NCI-H446 (cell line): ENCODE measurements at regions not wholly inside any gene's neighbourhood (a gene's known extent, or its start where the extent isn't known, plus 50 kb on each side); places are given as distances from the start of the nearest gene placed in this dataset.
"Not testable (repeated sequence)": the region's sequence is repeated elsewhere in the genome, so short reads cannot be mapped to it uniquely, and the experiment has no call there.

Source experiments
- DNase-seq, 2 experiments: peaks; one replicate each; lab custom pipeline; 2025; lab: John Stamatoyannopoulos, UW

DNA sequence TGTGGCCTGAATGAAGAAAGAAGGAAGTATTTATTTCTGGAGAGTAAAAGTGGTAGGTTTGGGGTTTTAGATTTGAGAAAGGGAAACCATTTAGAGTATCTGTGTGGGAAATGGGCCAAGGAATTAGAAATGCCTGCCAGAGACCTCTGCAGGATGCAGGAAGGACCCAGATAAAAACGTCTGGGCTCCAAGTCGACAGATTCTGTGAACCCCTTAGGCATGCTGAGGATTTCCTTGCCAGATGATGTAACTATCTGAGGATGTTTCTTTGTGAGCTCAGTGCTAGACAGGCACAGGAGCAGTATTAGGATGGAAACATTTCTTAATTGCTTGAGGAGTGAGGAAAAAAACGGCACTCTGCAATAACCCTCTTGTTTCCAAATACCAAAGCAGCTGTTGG is 251.8 kb upstream of the DMRT1 start:
- DNase-seq, result no peak

DNA sequence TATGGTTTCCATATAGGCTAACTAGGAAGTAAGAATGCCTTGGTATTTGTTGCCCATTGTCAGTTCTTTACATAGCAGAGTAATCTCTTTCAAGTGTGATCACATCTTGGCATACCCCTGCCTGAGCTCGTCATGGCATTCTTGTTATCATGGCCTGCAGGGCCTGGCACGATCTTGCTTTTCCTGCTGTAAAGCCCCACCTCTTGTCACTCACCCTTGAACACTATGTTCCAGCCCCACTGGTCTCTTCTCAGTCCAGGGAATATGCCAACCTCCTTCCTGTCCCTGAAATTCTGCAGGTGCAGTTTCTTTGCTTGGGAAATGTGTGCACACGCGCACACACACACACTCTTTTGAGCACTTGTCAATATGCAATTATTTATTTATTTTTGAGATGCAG is 250.2 kb upstream of the DMRT1 start:
- DNase-seq, result no peak

DNA sequence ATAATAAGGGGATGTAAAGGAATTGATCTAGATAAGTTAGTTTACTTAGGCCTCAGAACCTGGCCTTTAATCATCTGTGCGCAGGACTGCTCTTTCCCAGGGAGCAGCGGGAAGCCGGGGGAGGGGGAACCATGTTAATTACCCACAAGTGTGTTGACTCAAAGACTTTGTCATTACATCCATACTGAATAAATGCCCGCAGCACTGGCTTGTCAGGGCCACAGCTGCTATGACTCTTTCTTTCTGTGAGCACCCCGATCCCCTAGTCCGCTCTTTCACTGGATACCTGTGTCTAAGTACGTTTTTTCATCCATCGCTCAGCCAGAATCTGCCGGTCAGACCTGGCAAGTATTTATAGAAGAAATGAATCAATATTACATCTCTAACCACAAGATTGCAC is 249.3 kb upstream of the DMRT1 start:
- DNase-seq, result no peak

DNA sequence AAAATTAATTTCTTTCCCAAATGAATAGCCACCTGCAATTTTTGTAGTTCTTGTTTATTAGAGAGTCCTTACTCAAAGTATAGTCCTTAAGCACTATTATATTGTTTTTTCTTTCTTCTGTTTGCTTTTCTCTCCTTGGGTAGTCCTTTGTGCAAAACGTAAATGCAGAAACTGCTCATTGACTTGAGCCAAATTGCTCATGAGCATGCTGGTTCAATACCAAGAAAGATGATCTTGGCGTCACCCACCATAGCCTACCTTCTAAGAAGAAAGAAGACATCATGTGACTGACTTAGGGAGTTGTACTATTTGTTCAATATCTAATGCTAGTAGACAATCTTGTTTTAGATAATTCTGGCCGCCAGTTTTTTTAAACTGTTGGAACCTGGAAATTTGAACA is 248.8 kb upstream of the DMRT1 start:
- no peak for DNase-seq

DNA sequence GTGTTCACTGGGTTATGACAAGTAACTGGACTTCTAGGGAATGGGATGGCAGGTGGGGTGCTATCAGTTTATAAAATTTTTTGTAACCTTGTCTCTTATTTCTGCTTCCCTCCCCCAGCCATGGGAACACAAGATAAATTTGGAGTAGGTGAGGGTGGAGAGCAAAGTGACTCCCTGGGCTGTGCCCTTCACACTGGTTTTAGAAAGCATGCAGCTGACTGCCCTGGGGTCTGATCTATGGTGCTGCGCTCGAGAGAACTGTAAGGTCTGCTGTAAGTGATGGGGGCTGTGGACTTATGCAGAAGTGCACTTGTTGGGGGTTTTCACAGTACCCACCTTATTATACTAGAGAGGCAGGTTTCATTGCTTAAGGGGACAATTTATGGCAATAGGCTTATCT is 247.7 kb upstream of the DMRT1 start:
- DNase-seq, result no peak

DNA sequence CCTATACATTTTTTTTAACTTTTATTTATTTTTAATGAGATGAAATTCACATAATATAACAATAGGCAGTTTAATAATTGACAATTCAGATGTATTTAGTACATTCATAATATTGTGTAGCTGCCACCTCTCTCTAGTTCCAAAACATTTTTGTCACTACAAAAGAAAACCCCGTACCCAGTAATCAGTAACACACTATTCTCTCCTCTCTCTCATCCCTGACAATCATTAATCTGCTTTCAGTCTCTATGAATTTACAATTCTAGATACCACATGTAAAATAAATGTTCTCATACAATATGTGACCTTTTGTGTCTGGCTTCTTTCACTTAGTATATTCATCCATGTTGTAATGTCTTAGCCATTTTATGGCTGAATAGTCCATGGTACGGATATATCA is 244.8 kb upstream of the DMRT1 start:
- DNase-seq, result no peak

DNA sequence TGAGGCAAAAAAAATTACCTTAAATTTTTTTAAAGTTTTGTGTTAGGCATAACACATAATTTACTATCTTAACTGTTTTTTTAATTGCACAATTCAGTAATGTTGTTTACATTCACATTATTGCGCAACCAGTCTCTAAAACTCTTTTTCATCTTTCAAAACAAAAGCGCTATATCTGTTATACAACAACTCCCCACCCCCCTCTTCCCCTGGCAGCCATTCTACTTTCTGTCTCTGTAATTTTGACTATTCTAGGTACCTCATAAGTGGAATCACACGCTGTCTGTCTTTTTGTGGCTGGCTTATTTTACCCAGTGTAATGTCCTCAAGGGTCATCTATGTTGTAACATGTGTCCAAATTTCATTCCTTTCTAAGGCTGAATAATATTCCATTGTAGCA is 241.5 kb upstream of the DMRT1 start:
- DNase-seq, result no peak

DNA sequence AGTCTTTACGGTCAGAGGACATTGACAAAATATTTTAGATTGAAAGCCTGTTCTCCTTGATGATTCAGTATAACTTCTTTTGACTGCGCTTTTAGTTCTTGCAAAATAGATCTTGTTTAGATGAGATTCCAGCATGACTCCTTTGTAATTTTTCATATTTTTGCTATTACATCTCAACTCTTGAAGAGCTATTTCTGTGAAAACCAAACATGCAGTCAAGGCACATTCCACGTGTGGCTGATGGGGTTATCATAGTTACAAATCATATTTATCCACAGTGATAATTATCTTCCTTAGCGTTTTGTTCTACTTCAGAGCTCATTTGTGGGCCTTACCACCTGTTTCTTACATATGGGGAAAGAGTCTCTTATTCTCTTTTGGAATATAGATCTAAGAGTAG is 238.8 kb upstream of the DMRT1 start:
- DNase-seq, result no peak

DNA sequence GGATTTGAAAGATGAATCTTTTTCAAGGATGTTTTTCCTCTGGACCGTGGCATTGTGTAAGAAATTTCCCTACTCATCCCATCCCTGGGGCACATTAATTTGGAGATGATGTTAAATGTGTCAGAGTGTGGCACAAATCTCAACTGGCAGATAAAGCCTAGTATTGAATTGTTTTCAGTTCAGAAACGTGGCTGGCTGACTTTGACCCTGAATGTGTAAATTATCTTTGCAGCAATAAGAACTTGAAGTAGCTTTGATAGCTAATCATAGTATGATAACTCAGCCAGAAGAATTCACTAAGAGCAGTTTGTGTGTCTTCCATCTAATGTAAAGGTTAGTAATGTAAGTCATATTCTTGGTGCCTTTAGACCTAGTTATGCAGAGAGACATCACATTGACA is 238.4 kb upstream of the DMRT1 start:
- no peak for DNase-seq

DNA sequence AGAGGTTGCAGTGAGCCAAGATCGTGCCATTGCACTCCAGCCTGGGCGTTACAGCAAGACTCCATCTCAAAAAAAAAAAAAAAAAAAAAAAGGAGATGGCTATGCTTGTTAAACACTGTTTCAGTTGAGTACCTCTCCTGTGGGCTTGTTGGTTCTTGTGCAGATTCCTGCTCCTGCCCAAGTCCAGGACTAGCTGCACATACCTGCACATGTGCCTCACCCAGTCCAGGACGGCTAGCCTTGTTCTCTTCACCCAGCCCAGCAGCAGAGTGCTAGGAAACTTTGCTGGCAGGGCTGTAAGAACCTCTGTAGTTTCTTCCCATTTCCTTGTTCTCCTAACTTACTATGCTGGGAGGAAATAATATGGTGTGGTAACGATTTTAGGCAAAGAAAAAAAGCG is 234.1 kb upstream of the DMRT1 start:
- DNase-seq, result no peak

DNA sequence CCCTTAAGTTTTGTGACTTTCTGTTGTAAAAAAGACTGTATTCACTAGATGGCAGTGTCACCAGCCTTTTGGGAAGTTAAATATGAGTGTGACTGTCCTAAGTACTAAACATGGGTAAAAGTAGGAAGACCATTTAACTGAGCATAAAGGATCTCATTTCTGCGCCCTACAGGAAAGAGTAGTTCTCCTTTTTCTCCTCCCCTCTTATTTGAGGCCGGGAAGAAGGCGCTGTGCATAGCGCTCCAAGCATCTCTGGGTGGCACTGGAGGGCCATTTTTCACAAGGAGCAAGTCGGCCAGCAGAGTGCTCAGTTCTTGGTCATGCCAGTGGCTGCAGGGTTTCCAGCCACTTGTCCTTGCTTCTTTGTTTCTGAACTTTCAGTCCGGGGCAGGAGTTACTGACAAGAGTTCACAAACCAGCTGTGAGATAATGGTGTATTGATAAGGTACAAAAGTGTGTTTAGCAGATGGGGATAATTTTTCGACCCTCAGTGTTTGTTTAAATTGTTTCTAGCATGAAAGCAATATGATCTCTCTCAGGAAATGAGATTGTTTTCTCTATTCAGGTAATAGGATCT is 227.6 kb upstream of the DMRT1 start:
- peak; percentile 21 to 56 for DNase-seq

DNA sequence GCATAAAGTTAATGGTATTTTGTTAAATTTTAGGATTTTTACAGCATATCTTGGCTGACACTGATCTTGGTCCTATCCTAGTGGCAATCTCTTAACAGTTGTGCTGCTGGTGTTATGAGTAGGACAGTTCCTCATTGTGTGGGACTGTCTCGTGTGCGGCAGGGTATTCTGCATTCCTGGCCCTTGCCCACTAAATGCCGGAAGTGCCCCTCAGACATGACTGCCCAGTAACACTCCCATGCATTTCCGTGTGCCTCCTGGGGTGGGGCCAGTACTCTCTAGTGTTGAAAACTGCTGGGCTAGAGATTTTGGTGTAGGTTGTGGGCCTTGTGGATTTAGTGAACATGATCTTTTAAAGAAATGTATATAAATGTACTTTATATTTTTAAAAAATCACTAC is 227.1 kb upstream of the DMRT1 start:
- DNase-seq, result no peak

DNA sequence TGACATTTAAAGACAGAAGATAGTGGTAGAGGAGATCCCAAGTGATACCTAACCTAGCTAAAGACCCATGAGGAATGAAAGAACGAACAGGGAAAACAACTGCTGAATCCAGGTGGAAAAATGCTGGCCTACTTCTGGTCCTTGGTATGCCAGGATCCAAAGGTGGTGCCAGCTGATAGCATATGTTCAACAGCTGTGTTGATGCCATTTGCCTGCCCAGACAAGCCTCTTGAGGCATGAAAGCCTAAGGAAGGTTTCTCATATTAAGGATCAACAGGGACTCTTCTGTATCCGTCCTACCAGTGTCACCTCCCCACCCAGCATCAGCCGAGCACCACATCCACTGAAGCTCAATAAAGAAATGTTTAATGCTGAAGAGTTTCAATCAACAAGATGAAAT is 225.7 kb upstream of the DMRT1 start:
- DNase-seq, result no peak

DNA sequence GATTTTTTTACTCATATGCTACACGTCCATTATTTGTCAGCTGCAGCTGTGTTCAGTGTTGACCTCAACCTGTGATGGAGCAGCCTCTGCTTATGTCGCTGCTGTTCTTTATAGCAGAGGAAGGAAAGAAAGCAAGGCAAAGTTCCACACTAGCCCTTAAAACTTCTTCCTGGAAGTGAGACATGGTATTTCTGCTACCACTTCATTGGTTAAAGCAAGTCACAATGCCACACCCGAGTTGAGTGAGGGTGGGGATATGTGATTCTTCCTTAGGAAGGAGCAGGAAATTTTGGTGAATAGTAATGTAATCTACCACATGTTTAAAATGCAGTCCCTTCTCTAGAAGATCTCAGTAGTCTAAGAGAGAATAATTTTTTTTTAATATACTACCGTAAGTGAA is 224.8 kb upstream of the DMRT1 start:
- no peak for DNase-seq

DNA sequence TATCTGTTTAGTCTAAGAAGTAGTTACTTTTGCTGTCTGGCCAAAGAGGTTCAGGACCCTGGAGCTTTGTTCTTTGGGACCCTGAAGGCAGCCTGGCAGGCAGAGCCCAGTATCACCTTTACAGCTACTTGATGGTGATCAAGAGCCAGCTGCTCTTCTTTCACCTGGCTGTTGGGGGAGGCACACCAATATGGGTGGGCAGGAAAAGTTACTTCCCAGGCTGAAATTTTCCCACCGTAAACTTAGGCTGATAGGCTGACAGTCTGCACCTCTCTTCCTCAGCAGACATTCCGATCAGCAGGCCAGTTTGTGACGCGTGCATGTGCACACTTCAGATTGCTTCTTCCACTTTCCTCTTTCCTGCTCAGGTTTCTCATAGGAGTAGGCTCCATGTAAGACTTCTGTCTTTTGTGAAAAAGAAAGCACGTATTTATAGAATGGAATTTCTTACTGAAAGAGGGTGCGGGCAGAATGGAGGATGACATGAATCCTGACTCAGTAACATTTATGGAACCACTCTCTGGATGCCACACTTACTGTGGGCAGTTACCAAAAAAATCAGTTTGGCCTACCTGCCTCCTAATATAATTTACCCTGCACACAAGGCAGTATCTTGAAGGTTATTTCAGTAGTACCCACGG is 223.9 kb upstream of the DMRT1 start:
- no peak for DNase-seq

DNA sequence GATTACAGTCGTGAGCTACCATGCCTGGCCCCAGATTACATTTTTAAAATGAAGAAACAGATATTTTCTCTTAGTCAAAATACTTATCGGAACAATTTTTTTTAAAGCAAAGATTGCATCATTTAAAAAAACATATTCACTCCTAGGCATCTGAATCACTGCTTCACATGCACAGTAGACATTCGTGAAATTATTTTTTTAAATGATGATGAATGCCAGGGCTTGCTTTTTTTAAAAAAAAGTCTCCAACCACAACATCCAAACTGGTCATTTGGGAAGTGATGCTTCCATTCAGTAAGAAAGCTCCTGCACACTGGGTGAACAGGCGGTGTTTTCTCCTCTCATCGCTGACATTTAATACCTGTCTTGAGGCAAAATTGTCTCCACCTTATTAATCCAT is 223.0 kb upstream of the DMRT1 start:
- DNase-seq, result no peak

DNA sequence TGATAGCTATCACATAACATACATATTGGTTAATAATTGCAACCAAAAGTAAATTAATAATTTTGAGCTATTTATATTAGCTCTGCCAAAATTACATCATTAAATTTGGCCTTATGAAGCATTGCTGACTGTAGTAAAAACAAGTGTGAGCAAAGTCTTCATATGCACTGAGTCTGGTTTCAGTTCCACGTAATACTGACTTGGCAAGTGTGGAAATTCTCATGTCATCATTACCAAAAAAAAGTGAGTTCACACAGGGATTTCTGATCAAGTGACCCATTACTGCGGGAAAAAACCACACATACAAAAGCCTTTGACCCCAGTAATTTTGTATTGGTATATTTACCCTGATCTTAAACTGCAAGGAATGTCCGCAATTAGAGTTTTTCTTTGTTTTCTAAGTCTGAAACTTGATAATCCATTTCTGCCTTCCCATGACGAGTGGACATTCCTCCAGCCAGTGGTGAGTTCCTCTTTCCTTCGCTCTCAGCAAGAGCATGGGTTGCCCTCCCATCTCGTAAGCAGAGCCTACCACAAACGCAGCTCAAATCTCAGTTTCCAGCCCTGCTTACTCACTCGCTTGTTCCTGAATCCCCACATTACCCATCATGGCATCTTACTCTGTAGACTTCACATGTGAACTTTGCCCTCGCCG is 220.2 kb upstream of the DMRT1 start:
- DNase-seq, result no peak

DNA sequence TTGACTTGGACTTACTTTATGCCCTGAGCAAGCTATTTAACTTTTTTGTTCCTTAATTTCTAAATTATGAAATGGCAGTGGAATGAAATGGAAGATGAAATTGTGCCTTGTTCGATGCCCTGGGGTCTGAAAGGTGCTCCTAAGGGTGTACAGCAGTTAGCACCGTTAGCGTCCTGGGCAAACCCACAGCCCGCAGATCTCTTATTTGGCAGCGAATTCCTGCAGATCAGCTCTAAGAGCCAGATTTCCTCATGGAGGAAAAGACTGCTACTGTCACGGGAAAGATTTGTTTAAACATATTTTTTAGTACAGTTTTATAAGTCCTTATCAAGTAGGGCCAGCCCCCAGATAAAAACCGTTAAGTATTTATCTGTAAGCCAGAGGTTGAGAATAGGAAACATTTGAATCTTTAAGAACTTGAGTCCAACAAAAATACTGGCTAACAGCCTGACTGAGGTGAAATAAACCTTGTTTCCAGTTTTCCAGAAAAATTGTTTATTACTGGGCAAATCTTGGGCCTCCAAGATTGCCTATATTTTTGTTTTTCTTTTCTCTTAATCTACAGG is 216.5 kb upstream of the DMRT1 start:
- no peak for DNase-seq

DNA sequence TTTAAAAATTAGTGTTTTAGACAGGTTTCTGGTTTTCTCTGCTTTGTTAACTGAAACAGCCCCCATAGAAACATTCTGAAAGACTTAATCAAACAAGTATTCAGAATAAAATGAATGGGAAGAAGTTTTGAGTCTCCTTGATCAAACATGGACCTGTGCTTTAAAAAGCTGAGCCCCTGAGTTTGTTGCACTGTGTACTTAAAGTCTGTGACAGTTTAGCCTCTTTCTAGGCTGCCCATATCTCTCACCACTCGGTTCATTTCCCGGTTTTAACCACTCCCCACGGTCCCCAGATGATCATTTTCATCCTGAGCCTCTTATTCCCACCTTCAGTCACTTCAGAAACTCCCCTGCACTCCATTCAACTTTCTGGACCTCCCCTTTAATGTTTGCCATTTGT is 215.9 kb upstream of the DMRT1 start:
- no peak for DNase-seq

DNA sequence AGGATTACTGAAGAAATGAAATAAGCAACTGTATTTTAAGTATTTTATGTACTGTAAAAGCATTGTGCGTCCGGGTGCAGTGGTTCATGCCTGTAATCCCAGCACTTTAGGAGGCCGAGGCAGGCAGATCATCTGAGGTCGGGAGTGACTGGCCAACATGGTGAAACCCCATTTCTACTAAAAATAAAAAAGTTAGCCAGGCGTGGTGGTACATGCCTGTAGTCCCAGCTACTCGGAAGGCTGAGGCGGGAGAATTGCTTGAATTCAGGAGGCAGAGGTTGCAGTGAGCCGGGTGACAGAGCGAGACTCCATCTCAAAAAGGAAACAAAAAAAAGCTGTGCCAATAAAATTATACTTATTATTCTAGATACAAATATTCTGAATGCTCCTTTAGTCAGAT is 215.4 kb upstream of the DMRT1 start:
- DNase-seq, result not testable (repeated sequence)

DNA sequence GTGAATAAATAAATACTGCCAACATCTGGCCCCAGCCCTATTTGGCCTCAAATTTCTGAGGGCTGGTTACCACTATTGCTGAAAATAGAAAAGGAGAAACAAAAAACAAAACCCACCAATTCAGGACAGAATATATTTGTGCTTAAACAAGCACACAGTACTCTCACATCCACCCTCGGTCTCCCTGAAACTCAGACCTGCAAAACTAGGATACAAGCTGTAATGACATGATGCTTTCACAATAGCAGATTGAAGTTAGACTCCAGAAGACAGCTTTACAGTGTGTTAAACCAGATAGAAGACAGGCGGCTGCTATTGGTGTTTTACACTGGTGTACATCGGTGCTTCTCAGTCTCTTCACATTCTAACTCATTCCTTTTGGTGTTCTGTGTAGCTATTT is 214.9 kb upstream of the DMRT1 start:
- DNase-seq, result no peak

DNA sequence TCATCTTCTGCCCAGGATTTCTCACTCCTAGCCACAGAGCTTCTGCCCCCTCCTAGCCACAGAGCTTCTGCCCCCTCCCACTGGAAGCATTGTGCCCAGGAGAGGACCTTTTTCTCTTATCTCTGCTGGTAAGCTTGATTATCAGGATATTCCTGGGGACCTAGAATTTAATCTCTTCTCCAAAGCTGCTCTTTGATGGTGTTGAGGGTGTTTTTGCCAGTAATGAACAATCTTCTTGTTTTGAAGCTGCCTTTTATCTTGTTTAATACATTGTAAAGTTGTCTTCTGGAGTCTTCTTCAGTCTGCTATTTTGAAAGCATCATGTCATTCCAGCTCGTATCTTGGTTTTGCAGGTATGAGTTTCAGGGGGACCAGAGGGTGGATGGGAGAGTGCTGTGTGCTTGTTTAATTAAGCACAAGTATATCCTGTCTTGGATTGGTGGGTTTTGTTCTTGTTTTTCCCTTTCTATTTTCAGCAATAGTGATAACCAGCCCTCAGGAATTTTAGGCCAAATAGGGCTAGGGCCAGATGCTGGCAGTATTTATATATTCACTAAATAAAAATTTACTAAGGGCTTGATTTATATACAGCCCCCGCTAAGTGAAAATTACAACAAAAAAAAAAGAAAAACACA is 214.0 kb upstream of the DMRT1 start:
- no peak for DNase-seq

DNA sequence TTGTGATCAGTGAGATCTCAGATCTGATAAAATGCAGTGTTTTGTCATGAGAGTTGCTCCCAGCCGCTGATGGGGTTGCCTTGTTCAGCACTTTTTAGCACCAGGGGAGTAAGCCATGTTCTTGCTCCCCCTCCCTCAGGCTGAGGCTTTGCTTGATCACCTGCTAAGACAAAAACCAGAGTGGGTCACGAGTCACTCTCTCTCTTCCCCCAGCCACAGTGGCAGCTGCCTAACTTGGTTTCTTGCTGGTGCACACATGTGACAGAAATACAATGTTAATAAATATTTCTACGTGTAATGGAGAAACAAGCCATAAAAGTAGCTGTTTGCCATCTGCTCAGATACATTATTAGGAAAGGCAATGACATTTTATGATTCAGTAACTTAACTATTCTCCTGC is 212.4 kb upstream of the DMRT1 start:
- no peak for DNase-seq
